Retina (tissue), 1 donor: ENCODE measurements at regions not wholly inside any gene's neighbourhood (a gene's known extent, or its start where the extent isn't known, plus 50 kb on each side); places are given as distances from the start of the nearest gene placed in this dataset.
"Not testable (repeated sequence)": the region's sequence is repeated elsewhere in the genome, so short reads cannot be mapped to it uniquely, and the experiment has no call there.

Source experiments
- DNase-seq: peaks from one replicate; pipeline ENCODE4 v3.0.0-alpha.2; 2016

GRCh38 chr5:57653636-57654290, 171.2 kb upstream of the ACTBL2 start:
- no peak for DNase-seq

GRCh38 chr5:57651127-57651526, 168.5 kb upstream of the ACTBL2 start:
- no peak for DNase-seq

GRCh38 chr5:57650360-57651069, 167.9 kb upstream of the ACTBL2 start:
- DNase-seq: no peak

GRCh38 chr5:57642698-57643097, 160.1 kb upstream of the ACTBL2 start:
- DNase-seq: no peak

- DNase-seq: no peak
These were observed 159.5 kb upstream of the ACTBL2 start for GRCh38 chr5:57642066-57642465.

- DNase-seq: peak; percentile 18
These were observed 152.7 kb upstream of the ACTBL2 start for GRCh38 chr5:57635146-57635777.

GRCh38 chr5:57632937-57633336, 150.3 kb upstream of the ACTBL2 start:
- no peak for DNase-seq

- DNase-seq: not testable (repeated sequence)
These were observed 148.5 kb upstream of the ACTBL2 start for GRCh38 chr5:57631139-57631538.

- no peak for DNase-seq
These were observed 145.1 kb upstream of the ACTBL2 start for GRCh38 chr5:57627661-57628060.

- no peak for DNase-seq
These were observed 144.1 kb upstream of the ACTBL2 start for GRCh38 chr5:57626703-57627102.

GRCh38 chr5:57621624-57622023, 139.0 kb upstream of the ACTBL2 start:
- DNase-seq: no peak

GRCh38 chr5:57618767-57619381, 136.3 kb upstream of the ACTBL2 start:
- no peak for DNase-seq

GRCh38 chr5:57613741-57614140, 131.1 kb upstream of the ACTBL2 start:
- DNase-seq: no peak

- no peak for DNase-seq
These were observed 128.6 kb upstream of the ACTBL2 start for GRCh38 chr5:57611177-57611576.

GRCh38 chr5:57608542-57608941, 125.9 kb upstream of the ACTBL2 start:
- no peak for DNase-seq

GRCh38 chr5:57601996-57602395, 119.4 kb upstream of the ACTBL2 start:
- DNase-seq: no peak

GRCh38 chr5:57600321-57600720, 117.7 kb upstream of the ACTBL2 start:
- no peak for DNase-seq

GRCh38 chr5:57598756-57599155, 116.1 kb upstream of the ACTBL2 start:
- DNase-seq: no peak

GRCh38 chr5:57598097-57598496, 115.5 kb upstream of the ACTBL2 start:
- DNase-seq: no peak

- DNase-seq: no peak
These were observed 112.9 kb upstream of the ACTBL2 start for GRCh38 chr5:57595523-57595991.

GRCh38 chr5:57594436-57594835, 111.8 kb upstream of the ACTBL2 start:
- no peak for DNase-seq

- DNase-seq: no peak
These were observed 109.6 kb upstream of the ACTBL2 start for GRCh38 chr5:57592236-57592635.

GRCh38 chr5:57586649-57587048, 104.0 kb upstream of the ACTBL2 start:
- no peak for DNase-seq
